ENCODE measurements at regions not wholly inside any gene's neighbourhood (a gene's known extent, or its start where the extent isn't known, plus 50 kb on each side); places are given as distances from the start of the nearest gene placed in this dataset.
"Not testable (repeated sequence)": the region's sequence is repeated elsewhere in the genome, so short reads cannot be mapped to it uniquely, and the experiment has no call there.

GRCh38 chr13:80900561-80900960, 559.6 kb upstream of the SPRY2 start:
- no peak for DNase-seq (ENCODE audit: low read depth, low spot score)

DNA sequence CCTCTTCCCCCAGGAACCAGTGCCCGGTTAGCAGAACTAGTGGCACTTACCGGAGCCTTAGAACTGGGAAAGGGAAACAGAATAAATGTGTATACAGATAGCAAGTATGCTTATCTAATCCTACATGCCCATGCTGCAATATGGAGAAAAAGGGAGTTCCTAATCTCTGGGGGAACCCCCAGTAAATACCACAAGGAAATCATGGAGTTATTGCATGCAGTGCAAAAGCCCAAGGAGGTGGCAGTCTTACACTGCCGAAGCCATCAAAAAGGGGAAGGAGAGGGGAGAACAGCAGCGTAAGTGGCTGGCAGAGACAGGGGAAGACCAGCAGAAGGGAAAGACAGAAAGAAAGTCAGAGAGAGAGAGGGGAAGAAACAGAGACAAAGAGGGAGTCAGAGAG, 556.7 kb upstream of the SPRY2 start:
- not testable (repeated sequence) for DNase-seq (ENCODE audit: low read depth, low spot score)

DNA sequence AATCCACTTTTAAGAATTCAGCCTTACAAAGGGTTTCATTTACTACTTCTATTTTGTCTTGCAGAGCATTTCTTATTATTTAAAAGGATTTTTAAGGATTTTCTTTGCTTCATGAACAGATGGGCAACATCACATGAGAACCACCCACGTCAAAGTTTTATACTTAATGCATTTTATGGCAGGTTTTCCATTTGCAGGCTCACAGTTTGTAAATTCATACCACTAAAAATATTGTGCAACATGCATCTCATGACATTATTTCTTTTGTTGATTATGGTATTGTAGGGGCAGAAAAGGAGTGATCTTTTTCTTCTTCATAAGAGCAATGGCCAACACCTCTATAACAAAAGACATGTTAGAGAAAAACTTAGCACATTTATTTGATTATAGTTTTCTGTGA, 554.0 kb upstream of the SPRY2 start:
- no peak for DNase-seq (ENCODE audit: low read depth, low spot score)

DNA sequence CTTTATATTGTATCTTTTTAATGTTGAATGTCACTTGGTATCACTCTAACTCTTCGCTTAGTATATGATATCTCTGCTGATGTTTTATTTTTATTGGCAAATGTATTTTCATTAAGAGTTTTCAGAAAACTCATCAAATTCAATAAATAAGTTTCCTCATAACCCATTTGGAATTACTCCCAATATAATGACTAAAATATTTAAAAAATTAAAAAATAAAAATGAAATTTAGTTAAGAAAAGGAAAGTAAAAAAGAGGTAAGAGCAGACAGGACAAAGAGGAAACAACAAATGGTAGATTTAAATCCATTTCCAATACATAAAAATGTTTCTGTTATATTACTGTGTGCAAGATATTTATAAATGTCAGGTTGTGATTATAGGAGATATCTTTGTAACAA, 548.9 kb upstream of the SPRY2 start:
- DNase-seq (ENCODE audit: low read depth, low spot score) = no peak

GRCh38 chr13:80888390-80888789, 547.5 kb upstream of the SPRY2 start:
- no peak for DNase-seq (ENCODE audit: low read depth, low spot score)

GRCh38 chr13:80884056-80884785, 543.3 kb upstream of the SPRY2 start:
- no peak for DNase-seq (ENCODE audit: low read depth, low spot score)

DNA sequence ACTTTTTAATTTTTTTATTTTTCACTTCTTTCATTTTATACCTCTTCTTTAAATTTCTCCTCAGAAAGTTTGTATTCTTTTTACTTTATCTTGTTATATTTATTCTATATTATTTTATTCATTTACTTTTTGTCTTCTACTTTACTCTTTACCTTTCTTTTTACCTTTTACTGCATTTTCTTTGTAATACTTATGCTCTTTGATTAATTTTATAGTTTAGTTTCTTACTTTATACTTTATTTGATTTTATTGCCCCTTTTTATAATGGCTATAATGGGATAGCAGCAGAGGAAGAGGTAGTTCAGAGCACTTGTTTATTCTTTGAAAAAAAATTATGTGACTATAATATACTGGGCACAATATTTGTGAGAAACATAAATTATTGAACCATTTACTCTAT, 542.6 kb upstream of the SPRY2 start:
- DNase-seq (ENCODE audit: low read depth, low spot score) = no peak

- no peak for DNase-seq (ENCODE audit: low read depth, low spot score)
Measured at GRCh38 chr13:80881942-80882445, 541.1 kb upstream of the SPRY2 start.

DNA sequence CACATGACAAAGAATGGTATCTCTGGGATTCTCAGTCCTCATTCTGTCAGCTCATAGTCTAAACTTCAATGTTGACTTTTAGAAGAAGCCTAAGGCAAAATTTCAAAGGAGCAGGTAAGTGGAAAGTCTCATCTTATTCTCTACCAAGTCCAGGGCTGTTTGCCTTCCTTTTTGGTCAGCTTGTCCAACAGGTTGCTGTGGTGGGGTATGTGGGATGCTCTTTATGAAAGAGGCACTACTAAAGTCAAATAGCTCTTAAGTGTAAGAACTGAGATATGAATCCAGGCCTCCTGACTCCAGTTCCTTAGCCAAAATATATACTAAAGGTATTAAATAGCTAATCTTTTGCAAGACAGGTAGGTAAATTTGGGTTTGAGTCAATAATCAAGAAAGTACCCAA, 540.6 kb upstream of the SPRY2 start:
- DNase-seq (ENCODE audit: low read depth, low spot score) = no peak

GRCh38 chr13:80881034-80881433, 540.1 kb upstream of the SPRY2 start:
- DNase-seq (ENCODE audit: low read depth, low spot score) = no peak

GRCh38 chr13:80877944-80878241, 537.0 kb upstream of the SPRY2 start:
- DNase-seq (ENCODE audit: low read depth, low spot score) = no peak

DNA sequence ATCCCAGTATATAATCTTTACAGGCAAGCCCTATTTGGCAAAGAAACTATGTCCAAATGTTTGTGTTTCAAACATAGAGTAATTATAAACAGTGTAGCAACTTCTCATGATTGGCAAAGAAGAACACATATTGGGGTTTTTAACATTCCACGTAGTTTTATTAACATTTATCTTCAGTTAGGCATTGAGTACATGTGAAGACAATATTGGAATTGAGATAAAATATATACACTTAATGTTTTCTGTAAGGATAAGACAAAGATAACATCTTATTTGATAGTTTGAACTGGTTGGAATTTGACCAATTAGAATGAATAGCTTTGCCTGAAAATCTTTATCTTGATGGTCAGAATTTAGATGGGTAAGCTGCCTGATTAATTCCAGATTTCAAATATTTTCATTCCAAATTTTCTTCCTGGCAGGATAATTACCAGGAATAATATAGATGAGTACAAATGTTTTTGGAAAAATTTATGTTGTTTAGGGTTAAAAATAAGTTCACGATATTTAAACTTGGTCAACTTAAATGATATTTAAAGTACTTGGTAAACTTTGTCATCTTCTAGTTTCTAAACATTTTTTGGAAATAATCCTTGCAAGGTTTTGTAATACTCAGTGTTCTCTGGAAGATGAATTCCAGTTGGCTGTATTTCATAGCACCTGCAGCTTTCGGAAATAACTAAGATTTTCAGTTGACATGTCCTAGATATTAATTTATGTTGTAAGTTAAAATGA, 536.5 kb upstream of the SPRY2 start:
- DNase-seq (ENCODE audit: low read depth, low spot score) = no peak

- no peak for DNase-seq (ENCODE audit: low read depth, low spot score)
Measured at GRCh38 chr13:80873589-80873988, 532.7 kb upstream of the SPRY2 start.

GRCh38 chr13:80871971-80872370, 531.0 kb upstream of the SPRY2 start:
- not testable (repeated sequence) for DNase-seq (ENCODE audit: low read depth, low spot score)

- no peak for DNase-seq (ENCODE audit: low read depth, low spot score)
Measured at GRCh38 chr13:80871481-80871880, 530.6 kb upstream of the SPRY2 start.

- DNase-seq (ENCODE audit: low read depth, low spot score) = no peak
Measured at GRCh38 chr13:80870186-80870585, 529.3 kb upstream of the SPRY2 start.

GRCh38 chr13:80866921-80867320, 526.0 kb upstream of the SPRY2 start:
- no peak for DNase-seq (ENCODE audit: low read depth, low spot score)

- no peak for DNase-seq (ENCODE audit: low read depth, low spot score)
Measured at GRCh38 chr13:80865329-80865728, 524.4 kb upstream of the SPRY2 start.

GRCh38 chr13:80862456-80862855, 521.5 kb upstream of the SPRY2 start:
- DNase-seq (ENCODE audit: low read depth, low spot score) = no peak

DNA sequence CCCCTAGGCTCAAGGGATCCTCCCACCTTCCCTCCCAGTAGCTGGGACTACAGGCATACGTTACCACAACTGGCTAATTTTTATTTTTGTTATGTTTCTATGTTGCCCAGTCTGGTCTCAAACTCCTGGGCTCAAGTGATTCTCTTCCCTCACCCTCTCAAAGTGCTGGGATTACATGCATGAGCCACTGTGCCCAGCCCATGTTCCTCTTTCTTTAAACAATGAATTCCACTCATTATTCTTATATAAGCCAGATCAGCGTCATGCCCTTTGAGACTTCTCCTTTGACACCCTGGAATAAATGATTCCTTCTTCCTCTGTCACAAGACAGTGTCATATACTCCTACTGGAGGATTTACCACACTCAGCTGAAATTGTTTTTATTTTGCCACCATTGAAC, 519.9 kb upstream of the SPRY2 start:
- no peak for DNase-seq (ENCODE audit: low read depth, low spot score)

GRCh38 chr13:80858131-80858530, 517.2 kb upstream of the SPRY2 start:
- no peak for DNase-seq (ENCODE audit: low read depth, low spot score)

GRCh38 chr13:80857321-80857720, 516.4 kb upstream of the SPRY2 start:
- no peak for DNase-seq (ENCODE audit: low read depth, low spot score)

- no peak for DNase-seq (ENCODE audit: low read depth, low spot score)
Measured at GRCh38 chr13:80850771-80851170, 509.8 kb upstream of the SPRY2 start.

Measured in iPS DF 19.7 (cell line).